ENCODE measurements at regions not wholly inside any gene's neighbourhood (a gene's known extent, or its start where the extent isn't known, plus 50 kb on each side); places are given as distances from the start of the nearest gene placed in this dataset.

GRCh38 chr3:177816667-177817208, 619.5 kb upstream of the TBL1XR1 start:
- no peak for TF ChIP-seq POLR2AphosphoS5 (IDR thresholded peaks at IDR 0.05)
- TF ChIP-seq CTCF (IDR thresholded peaks at IDR 0.05 in 8 of 11, conservative IDR thresholded peaks at IDR 0.05 in 3 of 11) = no peak

Data from spleen (tissue), 7 donors.